Epithelial cell of esophagus (primary cell): ENCODE measurements at regions not wholly inside any gene's neighbourhood (a gene's known extent, or its start where the extent isn't known, plus 50 kb on each side); places are given as distances from the start of the nearest gene placed in this dataset.
A peak's percentile ranks its signal among the peaks of the same experiment; 100 is the strongest.

Source experiments
- DNase-seq: peaks from one replicate; pipeline ENCODE4 v3.0.0; 2010; ENCODE audit warnings: low read depth
- H3K4me3 ChIP-seq: 2 replicates; pipeline ENCODE4 v1.5.1; 2011; ENCODE audit warnings: mild to moderate bottlenecking, low read length, control low read depth
- CTCF ChIP-seq: IDR thresholded peaks from 2 replicates; pipeline ENCODE4 v1.5.1; 2011; ENCODE audit warnings: low read depth, mild to moderate bottlenecking, low read length, control low read depth, inconsistent platforms; ENCODE audit not compliant: insufficient read depth; ENCODE audit errors: missing control alignments

- H3K4me3 ChIP-seq, result no peak overlapping the region
- DNase-seq, result no peak
- no peak for TF ChIP-seq CTCF
Observed at GRCh38 chr12:114598111-114598510, 85.9 kb downstream of the TBX3 start.

DNA sequence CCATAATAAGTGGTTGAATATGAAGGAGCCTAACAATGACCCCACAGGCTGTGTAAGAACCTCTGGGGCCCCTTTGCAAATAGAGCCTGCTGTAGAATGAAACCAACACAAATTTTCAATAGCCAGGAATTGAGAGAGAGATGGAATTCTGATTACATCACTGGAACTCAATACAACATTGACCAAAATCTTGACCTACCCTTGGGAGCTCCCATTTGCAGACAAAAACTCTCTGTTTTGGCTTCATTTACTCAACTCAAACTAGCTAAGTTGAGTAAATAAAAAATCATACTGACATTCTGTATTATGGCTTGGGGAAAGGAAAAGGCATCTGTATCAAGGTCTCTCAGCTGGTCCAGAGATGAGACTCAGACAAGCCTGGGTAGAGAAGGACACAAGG, 91.0 kb downstream of the TBX3 start:
- no peak for DNase-seq
- no peak for TF ChIP-seq CTCF
- no peak overlapping the region for H3K4me3 ChIP-seq

- peak; percentile 14 for DNase-seq
- TF ChIP-seq CTCF, result no peak
Observed at GRCh38 chr12:114588061-114588460, 95.9 kb downstream of the TBX3 start.

DNA sequence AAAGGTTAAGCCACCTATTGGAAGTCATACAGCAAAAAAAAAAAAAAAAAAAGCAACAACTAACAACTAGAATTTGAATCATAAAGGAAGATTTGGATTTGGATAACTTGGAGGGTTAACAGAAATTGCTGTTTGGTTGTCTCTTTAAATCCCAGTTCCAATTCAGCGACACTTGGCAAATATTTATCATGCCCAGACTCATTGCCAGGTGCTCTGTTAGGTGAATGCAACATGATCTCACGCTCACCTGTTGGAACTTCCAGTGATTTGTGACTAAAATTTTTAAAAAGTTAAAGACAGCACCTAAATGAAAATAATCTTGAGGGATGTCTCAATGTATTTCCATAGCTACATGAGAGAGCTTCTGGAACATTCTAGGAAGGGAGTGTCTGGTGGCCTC, 103.7 kb downstream of the TBX3 start:
- no peak for TF ChIP-seq CTCF
- no peak overlapping the region for H3K4me3 ChIP-seq
- DNase-seq, result no peak

More at GRCh38 chr12:114588061-114588460, 95.9 kb downstream of the TBX3 start:
- H3K4me3 ChIP-seq, result no peak overlapping the region

- TF ChIP-seq CTCF, result no peak
- no peak overlapping the region for H3K4me3 ChIP-seq
- DNase-seq, result no peak
Observed at GRCh38 chr12:114579389-114579788, 104.6 kb downstream of the TBX3 start.

DNA sequence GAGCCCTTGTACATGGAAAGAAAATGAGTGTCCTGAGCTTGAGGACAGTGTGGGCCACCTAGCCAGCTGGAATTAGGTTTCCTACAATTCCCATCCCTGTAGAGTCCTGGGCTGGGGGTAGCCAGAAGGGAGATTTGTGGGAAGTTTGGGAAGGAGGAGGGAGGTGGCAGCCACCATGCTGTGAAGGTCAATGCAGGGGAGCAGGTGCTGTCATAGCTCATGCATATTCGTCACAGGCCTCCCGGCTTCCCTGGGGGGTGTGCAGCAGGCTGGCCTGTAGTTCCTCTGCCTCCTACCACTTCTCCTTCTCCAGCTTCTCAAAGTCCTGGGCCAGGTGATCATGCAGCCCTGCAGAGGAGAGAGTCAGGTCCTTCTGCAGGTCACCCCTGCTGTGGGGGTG, 121.3 kb downstream of the TBX3 start:
- DNase-seq, result no peak
- no peak overlapping the region for H3K4me3 ChIP-seq
- no peak for TF ChIP-seq CTCF

DNA sequence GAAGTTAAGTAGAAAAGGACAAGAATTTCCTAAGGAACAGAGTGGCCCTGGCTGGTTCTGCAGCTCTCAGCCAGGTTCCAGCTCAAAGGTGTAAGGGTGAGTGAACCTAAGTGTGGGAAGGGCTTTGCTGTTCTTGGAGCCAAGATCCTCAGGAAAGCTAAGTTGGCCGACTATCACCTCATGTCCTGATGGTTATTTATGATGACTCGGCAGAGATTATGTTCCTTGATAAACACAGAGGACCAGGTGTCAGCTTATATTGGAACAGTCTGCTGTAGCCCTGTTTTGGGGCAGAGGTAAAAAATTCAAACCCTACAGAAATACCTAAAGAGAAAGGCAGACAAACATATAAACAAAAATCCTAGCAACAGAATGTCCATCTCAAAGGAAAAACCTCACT, 128.5 kb downstream of the TBX3 start:
- no peak for DNase-seq
- no peak overlapping the region for H3K4me3 ChIP-seq
- TF ChIP-seq CTCF, result no peak
